ENCODE measurements at regions not wholly inside any gene's neighbourhood (a gene's known extent, or its start where the extent isn't known, plus 50 kb on each side); places are given as distances from the start of the nearest gene placed in this dataset.

DNA sequence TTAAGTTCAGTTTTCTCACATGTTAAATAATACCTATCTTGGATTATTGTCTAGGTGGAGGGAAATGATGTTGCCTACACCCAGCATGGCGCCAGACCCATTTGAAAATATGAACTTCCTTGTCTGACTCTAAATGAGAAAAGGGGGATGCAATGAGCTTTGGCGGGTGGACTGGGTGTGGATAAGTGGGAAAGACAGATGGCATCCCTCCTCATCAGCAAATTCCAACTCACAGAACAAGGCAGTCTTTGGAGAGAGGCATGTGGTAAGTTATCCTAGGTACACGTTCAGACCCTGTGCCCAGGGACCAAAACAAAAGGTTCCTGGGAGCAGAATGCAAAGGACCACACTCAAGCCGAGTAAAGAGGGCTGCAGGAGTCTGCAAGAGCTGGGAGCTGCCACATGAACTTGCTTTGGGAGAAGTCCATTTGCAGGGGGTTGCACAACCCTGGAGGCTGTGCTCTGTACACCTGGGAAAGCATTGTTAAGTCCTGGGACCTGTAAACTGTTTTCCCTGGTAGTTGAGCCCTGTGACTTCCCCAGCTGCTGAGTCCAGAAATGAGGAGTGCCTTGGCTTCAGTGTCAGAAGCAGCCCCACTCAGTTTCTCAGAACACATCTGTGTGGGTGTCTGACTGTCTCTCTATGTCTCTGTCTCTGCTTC, 102.3 kb upstream of the TPM1 start:
- no TSS peak for BruUV-seq (replicated peaks)
- TF ChIP-seq, protein P1, sequence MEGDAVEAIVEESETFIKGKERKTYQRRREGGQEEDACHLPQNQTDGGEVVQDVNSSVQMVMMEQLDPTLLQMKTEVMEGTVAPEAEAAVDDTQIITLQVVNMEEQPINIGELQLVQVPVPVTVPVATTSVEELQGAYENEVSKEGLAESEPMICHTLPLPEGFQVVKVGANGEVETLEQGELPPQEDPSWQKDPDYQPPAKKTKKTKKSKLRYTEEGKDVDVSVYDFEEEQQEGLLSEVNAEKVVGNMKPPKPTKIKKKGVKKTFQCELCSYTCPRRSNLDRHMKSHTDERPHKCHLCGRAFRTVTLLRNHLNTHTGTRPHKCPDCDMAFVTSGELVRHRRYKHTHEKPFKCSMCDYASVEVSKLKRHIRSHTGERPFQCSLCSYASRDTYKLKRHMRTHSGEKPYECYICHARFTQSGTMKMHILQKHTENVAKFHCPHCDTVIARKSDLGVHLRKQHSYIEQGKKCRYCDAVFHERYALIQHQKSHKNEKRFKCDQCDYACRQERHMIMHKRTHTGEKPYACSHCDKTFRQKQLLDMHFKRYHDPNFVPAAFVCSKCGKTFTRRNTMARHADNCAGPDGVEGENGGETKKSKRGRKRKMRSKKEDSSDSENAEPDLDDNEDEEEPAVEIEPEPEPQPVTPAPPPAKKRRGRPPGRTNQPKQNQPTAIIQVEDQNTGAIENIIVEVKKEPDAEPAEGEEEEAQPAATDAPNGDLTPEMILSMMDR (IDR thresholded peaks at IDR 0.05; ENCODE audit: unreplicated experiment) = no peak
- Mint-ChIP-seq H3K27me3 (ENCODE audit: insufficient read depth, unreplicated experiment) (no peaks in the 10 kb centered on the region), H3K9me3 (ENCODE audit: unreplicated experiment) (no peaks in the 10 kb centered on the region), H3K27ac (ENCODE audit: low read depth, unreplicated experiment) (peak overlapping the region; percentile 9), H3K4me1 (ENCODE audit: insufficient read depth, unreplicated experiment) (peaks cover 20% of the 10 kb centered on the region), H3K4me3 (ENCODE audit: unreplicated experiment) (no peak overlapping the region), H3K36me3 (ENCODE audit: insufficient read depth, unreplicated experiment) (no peaks in the 10 kb centered on the region)
- DNase-seq (ENCODE audit: unreplicated experiment) = no peak
- CTCF ChIA-PET = interaction anchor here (0.6 to 1.4 kb wide), 7 partner anchors 21 to 109 kb away, joined by 3 to 10 read pairs (median 3); no protein-coding TSS in a partner anchor
- intact Hi-C loops (cut with micrococcal nuclease) = loop anchor here (5.0 kb wide), 1 partner anchor 38 kb away; no protein-coding TSS in a partner anchor
- POLR2A ChIA-PET = interaction anchor here (0.7 to 1.4 kb wide), 6 partner anchors 15 to 41 kb away, joined by 3 to 8 read pairs (median 3); no protein-coding TSS in a partner anchor

DNA sequence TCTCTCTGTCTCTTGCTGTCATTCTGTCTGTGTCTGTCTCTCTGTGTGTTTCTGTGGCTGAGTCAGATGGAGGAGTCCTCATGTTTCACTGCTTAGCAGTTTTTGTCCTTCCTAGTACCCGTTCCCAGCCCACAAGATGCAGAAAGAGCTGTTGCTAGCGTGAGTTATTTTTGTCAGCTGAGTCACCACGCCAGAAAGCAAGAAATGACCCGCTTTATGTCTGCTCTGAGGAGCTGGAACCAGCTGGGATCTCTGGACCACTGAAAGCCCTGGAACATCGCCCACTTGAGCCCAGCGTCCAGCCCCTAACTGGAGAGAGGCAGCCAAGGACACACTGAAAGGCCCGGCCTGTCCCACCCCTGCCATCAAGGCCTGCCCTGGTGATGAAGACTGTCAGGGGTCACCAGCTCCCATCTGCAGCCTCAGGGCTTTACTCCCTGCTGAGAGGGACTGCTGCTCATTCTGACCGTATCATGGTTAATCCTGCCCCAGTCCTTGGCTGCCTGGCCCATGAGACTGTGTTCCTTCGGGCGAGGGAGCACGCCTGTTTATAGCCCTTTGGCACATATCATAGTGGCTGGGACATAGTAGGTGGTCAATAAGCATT, 101.7 kb upstream of the TPM1 start:
- intact Hi-C loops (cut with micrococcal nuclease) = loop anchor here (5.0 kb wide), 1 partner anchor 39 kb away; no protein-coding TSS in a partner anchor
- Mint-ChIP-seq H3K4me1 (ENCODE audit: insufficient read depth, unreplicated experiment) (peaks cover 20% of the 10 kb centered on the region), H3K27me3 (ENCODE audit: insufficient read depth, unreplicated experiment) (no peaks in the 10 kb centered on the region), H3K9me3 (ENCODE audit: unreplicated experiment) (no peaks in the 10 kb centered on the region), H3K4me3 (ENCODE audit: unreplicated experiment) (no peak overlapping the region), H3K27ac (ENCODE audit: low read depth, unreplicated experiment) (peak overlapping the region; percentile 9), H3K36me3 (ENCODE audit: insufficient read depth, unreplicated experiment) (no peaks in the 10 kb centered on the region)
- ChIA-PET POLR2A (interaction anchor here (0.8 to 1.4 kb wide), 4 partner anchors 15 to 41 kb away, joined by 3 to 8 read pairs (median 3); no protein-coding TSS in a partner anchor), CTCF (interaction anchor here (0.6 to 1.4 kb wide), 7 partner anchors 20 to 109 kb away, joined by 3 to 10 read pairs (median 3); no protein-coding TSS in a partner anchor)
- TF ChIP-seq, protein P1 (IDR thresholded peaks at IDR 0.05; ENCODE audit: unreplicated experiment) = no peak
- BruUV-seq (replicated peaks) = no TSS peak
- peak; percentile 90 for DNase-seq (ENCODE audit: unreplicated experiment)

DNA sequence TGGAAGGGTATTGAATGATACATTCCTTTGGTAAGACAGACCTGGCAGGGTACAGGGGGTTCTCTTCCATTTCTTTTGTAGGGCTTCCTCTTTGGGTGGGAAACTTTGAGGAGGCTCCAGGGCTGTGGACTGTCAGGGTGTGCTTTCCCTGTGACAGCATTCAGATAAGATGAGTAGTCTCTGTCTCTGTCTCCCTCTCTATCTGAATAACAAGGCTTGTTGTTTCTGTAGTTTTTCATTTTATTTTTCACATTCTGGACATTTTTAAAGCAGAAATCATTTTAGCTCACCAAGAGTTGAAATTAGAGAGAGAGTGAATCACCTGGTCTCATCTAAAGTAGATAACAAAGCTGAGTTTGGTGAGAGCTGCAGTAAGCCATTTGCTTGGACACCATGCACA, 100.8 kb upstream of the TPM1 start:
- Mint-ChIP-seq H3K4me1 (ENCODE audit: insufficient read depth, unreplicated experiment) (peaks cover 20% of the 10 kb centered on the region), H3K27ac (ENCODE audit: low read depth, unreplicated experiment) (no peak overlapping the region), H3K9me3 (ENCODE audit: unreplicated experiment) (no peaks in the 10 kb centered on the region), H3K36me3 (ENCODE audit: insufficient read depth, unreplicated experiment) (no peaks in the 10 kb centered on the region), H3K27me3 (ENCODE audit: insufficient read depth, unreplicated experiment) (peaks cover 6% of the 10 kb centered on the region), H3K4me3 (ENCODE audit: unreplicated experiment) (no peak overlapping the region)
- TF ChIP-seq, protein P1 (IDR thresholded peaks at IDR 0.05; ENCODE audit: unreplicated experiment) = no peak
- ChIA-PET POLR2A (no interaction called here), CTCF (interaction anchor here (0.7 to 1.4 kb wide), 2 partner anchors 16 to 108 kb away, joined by 3 to 4 read pairs; no protein-coding TSS in a partner anchor)
- intact Hi-C loops (cut with micrococcal nuclease) = loop anchor here (5.0 kb wide), 1 partner anchor 39 kb away; no protein-coding TSS in a partner anchor
- DNase-seq (ENCODE audit: unreplicated experiment) = no peak
- BruUV-seq (replicated peaks) = no TSS peak

- no peak for DNase-seq (ENCODE audit: unreplicated experiment)
- Mint-ChIP-seq H3K4me1 (ENCODE audit: insufficient read depth, unreplicated experiment) (peaks cover 20% of the 10 kb centered on the region), H3K9me3 (ENCODE audit: unreplicated experiment) (no peaks in the 10 kb centered on the region), H3K36me3 (ENCODE audit: insufficient read depth, unreplicated experiment) (no peaks in the 10 kb centered on the region), H3K27ac (ENCODE audit: low read depth, unreplicated experiment) (peak overlapping the region; percentile 36), H3K4me3 (ENCODE audit: unreplicated experiment) (no peak overlapping the region), H3K27me3 (ENCODE audit: insufficient read depth, unreplicated experiment) (peaks cover 13% of the 10 kb centered on the region)
- ChIA-PET CTCF (interaction anchor here (0.7 kb wide), 1 partner anchor 17 kb away, joined by 3 read pairs; no protein-coding TSS in a partner anchor), POLR2A (no interaction called here)
- TF ChIP-seq, protein P1 (IDR thresholded peaks at IDR 0.05; ENCODE audit: unreplicated experiment) = no peak
- no TSS peak for BruUV-seq (replicated peaks)
- intact Hi-C loops (cut with micrococcal nuclease) = loop anchor here (5.0 kb wide), 1 partner anchor 40 kb away; no protein-coding TSS in a partner anchor
These were observed 100.1 kb upstream of the TPM1 start for GRCh38 chr15:62942428-62942827.
